PC-9 (cell line): ENCODE measurements at regions not wholly inside any gene's neighbourhood (a gene's known extent, or its start where the extent isn't known, plus 50 kb on each side); places are given as distances from the start of the nearest gene placed in this dataset.

Experiments used
- BruUV-seq: library from RNA; stranded (reverse); fragments of 400-500 nt; replicated peaks from 2 replicates; lab custom pipeline; 2021; lab: Mats Ljungman, UMichigan
- CTCF ChIA-PET: fragments of 300-600 bp; sonication (Branson Sonifier 250); formaldehyde crosslinking; loops from one replicate; lab custom pipeline; 2022; ENCODE audit warnings: antibody characterized with exemption; lab: Charles Lee
- POLR2A ChIA-PET: fragments of 300-600 bp; sonication (Branson Sonifier 250); formaldehyde crosslinking; loops from one replicate; lab custom pipeline; 2022; ENCODE audit warnings: antibody characterized with exemption; ENCODE audit not compliant: unreplicated experiment; lab: Charles Lee
- DNase-seq, 2 experiments: peaks; one replicate each; pipeline versions ENCODE4 v3.0.0 to v3.0.0-alpha.2; 2015 to 2022; ENCODE audit warnings: mixed read lengths in 1 of 2
- H2AFZ ChIP-seq: fragments of 200-600 bp; sonication (generic); 2 replicates; pipeline ENCODE4 v1.8.1; 2017; ENCODE audit warnings: antibody characterized with exemption
- H3F3A ChIP-seq: fragments of 200-600 bp; sonication (generic); 2 replicates; pipeline ENCODE4 v1.8.1; 2017; ENCODE audit warnings: antibody characterized with exemption, mild to moderate bottlenecking, low read depth; ENCODE audit not compliant: insufficient read depth
- H3K27ac ChIP-seq: fragments of 200-600 bp; sonication (generic); 2 replicates; pipeline ENCODE4 v1.6.1; 2016; ENCODE audit warnings: mixed run types
- H3K27me3 ChIP-seq: fragments of 200-600 bp; sonication (generic); 2 replicates; pipeline ENCODE4 v1.6.1; 2016; ENCODE audit warnings: low read depth, mixed run types; ENCODE audit not compliant: insufficient read depth
- H3K36me3 ChIP-seq: fragments of 200-600 bp; sonication (generic); 2 replicates; pipeline ENCODE4 v1.6.1; 2016; ENCODE audit warnings: low read depth, mixed run types
- H3K4me1 ChIP-seq: fragments of 200-600 bp; sonication (generic); replicated peaks from 2 replicates; pipeline ENCODE4 v1.6.1; 2016; ENCODE audit warnings: mixed run types; ENCODE audit not compliant: insufficient read depth
- H3K4me2 ChIP-seq: fragments of 200-600 bp; sonication (generic); 2 replicates; pipeline ENCODE4 v1.6.1; 2017; ENCODE audit warnings: mixed run types
- H3K4me3 ChIP-seq: fragments of 200-600 bp; sonication (generic); 2 replicates; pipeline ENCODE4 v1.6.1; 2016; ENCODE audit warnings: mixed run types
- H3K79me2 ChIP-seq: fragments of 200-600 bp; sonication (generic); 2 replicates; pipeline ENCODE4 v1.6.1; 2017; ENCODE audit warnings: low read depth, mixed run types
- H3K9me2 ChIP-seq: fragments of 200-600 bp; sonication (generic); 2 replicates; pipeline ENCODE4 v1.8.1; 2017; ENCODE audit warnings: mild to moderate bottlenecking; ENCODE audit not compliant: insufficient read depth
- H3K9me3 ChIP-seq: fragments of 200-600 bp; sonication (generic); 2 replicates; pipeline ENCODE4 v1.8.1; 2016; ENCODE audit warnings: low read depth; ENCODE audit not compliant: insufficient read depth
- H4K20me1 ChIP-seq: fragments of 200-600 bp; sonication (generic); 2 replicates; pipeline ENCODE4 v1.8.1; 2017; ENCODE audit not compliant: insufficient read depth
- CTCF ChIP-seq: fragments of 200-600 bp; sonication (generic); conservative IDR thresholded peaks from 2 replicates; pipeline ENCODE4 v1.6.1; 2017; ENCODE audit warnings: mixed run types, antibody characterized with exemption, mild to moderate bottlenecking, moderate library complexity
- EZH2 ChIP-seq: fragments of 200-600 bp; sonication (generic); IDR thresholded peaks from 2 replicates; pipeline ENCODE4 v1.8.0; 2017; ENCODE audit warnings: antibody characterized with exemption, low read depth
- intact Hi-C: fragments of 100-400 bp; cut with micrococcal nuclease; formaldehyde crosslinking; loops from one replicate; pipeline ENCODE4 v1.10.0; 2022; ENCODE audit not compliant: unreplicated experiment

GRCh38 chr6:131486608-131487007, 86.4 kb upstream of the ARG1 start:
- no peaks in the 10 kb centered on the region for H4K20me1 ChIP-seq
- H3F3A ChIP-seq = no peaks in the 10 kb centered on the region
- no peak overlapping the region for H3K4me3 ChIP-seq
- H3K27me3 ChIP-seq = no peaks in the 10 kb centered on the region
- POLR2A ChIA-PET = no interaction called here
- CTCF ChIA-PET = no interaction called here
- H3K79me2 ChIP-seq = no peaks in the 10 kb centered on the region
- no peaks in the 10 kb centered on the region for H3K4me1 ChIP-seq
- no peaks in the 10 kb centered on the region for H3K9me2 ChIP-seq
- no peaks in the 10 kb centered on the region for H3K36me3 ChIP-seq
- TF ChIP-seq EZH2 (no peak), CTCF (no peak)
- intact Hi-C loops = no loop called here
- H3K4me2 ChIP-seq = no peak overlapping the region
- no peak overlapping the region for H3K27ac ChIP-seq
- H2AFZ ChIP-seq = no peak overlapping the region; the same call in 1 of the 2 replicates
- DNase-seq = no peak
- H3K9me3 ChIP-seq = no peaks in the 10 kb centered on the region
- no TSS peak for BruUV-seq

GRCh38 chr6:131488780-131489179, 84.2 kb upstream of the ARG1 start:
- Histone ChIP-seq H3K27me3 (no peaks in the 10 kb centered on the region), H3K4me2 (no peak overlapping the region), H3K4me1 (no peaks in the 10 kb centered on the region), H3K27ac (no peak overlapping the region), H2AFZ (no peak overlapping the region), H3F3A (no peaks in the 10 kb centered on the region), H3K9me3 (no peaks in the 10 kb centered on the region), H4K20me1 (no peaks in the 10 kb centered on the region), H3K36me3 (no peaks in the 10 kb centered on the region), H3K79me2 (no peaks in the 10 kb centered on the region), H3K4me3 (no peak overlapping the region), H3K9me2 (no peaks in the 10 kb centered on the region; the same call in 1 of the 2 replicates)
- ChIA-PET CTCF (no interaction called here), POLR2A (no interaction called here)
- no peak for TF ChIP-seq CTCF
- no peak for TF ChIP-seq EZH2
- no TSS peak for BruUV-seq
- intact Hi-C loops = no loop called here
- peak in 1 of 2 experiments; percentile 10 for DNase-seq

- DNase-seq = no peak
- no peak overlapping the region for H3K27ac ChIP-seq
- BruUV-seq = no TSS peak
- no peak overlapping the region for H3K4me3 ChIP-seq
- no peaks in the 10 kb centered on the region for H3K4me1 ChIP-seq
- no peaks in the 10 kb centered on the region for H3K79me2 ChIP-seq
- H3K36me3 ChIP-seq = no peaks in the 10 kb centered on the region
- intact Hi-C loops = no loop called here
- H2AFZ ChIP-seq = no peak overlapping the region
- no peaks in the 10 kb centered on the region for H3K9me3 ChIP-seq
- H4K20me1 ChIP-seq = no peaks in the 10 kb centered on the region
- ChIA-PET CTCF (no interaction called here), POLR2A (no interaction called here)
- no peaks in the 10 kb centered on the region for H3F3A ChIP-seq
- no peaks in the 10 kb centered on the region; the same call in 1 of the 2 replicates for H3K9me2 ChIP-seq
- H3K4me2 ChIP-seq = no peak overlapping the region
- H3K27me3 ChIP-seq = no peaks in the 10 kb centered on the region
- TF ChIP-seq CTCF (no peak), EZH2 (no peak)
Measured at GRCh38 chr6:131490441-131490840, 82.6 kb upstream of the ARG1 start.
